ENCODE measurements at regions not wholly inside any gene's neighbourhood (a gene's known extent, or its start where the extent isn't known, plus 50 kb on each side); places are given as distances from the start of the nearest gene placed in this dataset.

DNA sequence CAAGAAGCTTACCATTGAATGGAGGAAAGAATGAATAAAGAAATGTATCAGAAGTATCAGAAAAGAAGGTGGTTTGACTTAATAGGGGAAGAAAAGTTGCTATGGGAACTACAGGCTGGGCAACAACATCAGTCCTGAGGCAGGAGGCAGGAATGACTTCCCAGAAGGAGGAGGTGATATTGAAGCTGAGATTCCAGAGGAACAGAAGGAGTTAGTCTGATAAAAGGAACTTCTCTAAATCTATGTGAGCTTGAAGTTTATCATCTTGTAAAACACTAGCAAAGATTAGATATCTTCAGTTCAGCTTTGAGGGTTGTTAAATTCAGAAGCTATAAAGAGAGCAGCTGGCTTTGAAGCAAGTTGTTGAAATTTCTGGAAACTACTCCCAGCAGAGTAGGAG is 213.3 kb upstream of the THRB start:
- TF ChIP-seq CTCF (conservative IDR thresholded peaks at IDR 0.05; ENCODE audit: low read depth): no peak
- ChIA-PET POLR2A (ENCODE audit: low non-redundant PET) (no interaction called here), CTCF (no interaction called here)
- DNase-seq (ENCODE audit: low spot score): no peak
- H3K27ac ChIP-seq: no peak overlapping the region

DNA sequence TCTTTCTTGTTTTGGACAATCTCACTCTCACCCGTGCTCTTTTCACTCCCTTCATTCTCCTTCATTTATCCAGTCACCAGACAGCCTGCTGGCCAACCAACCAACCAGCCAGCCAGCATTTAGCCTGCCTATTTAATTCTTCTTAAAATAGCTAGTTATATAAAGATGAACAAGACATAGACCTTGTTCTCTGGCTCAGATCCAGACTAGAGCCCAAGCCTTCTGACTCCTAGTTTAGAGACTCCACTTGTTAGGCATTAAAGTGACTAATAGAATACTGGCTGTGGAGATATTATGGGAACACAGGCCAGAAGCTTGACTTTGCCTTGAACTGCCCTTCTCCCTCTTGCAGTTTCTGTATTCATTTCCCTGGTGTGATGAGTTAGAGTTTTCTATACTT is 215.3 kb upstream of the THRB start:
- H3K27ac ChIP-seq: no peak overlapping the region
- CTCF ChIA-PET: no interaction called here
- POLR2A ChIA-PET (ENCODE audit: low non-redundant PET): no interaction called here
- DNase-seq (ENCODE audit: low spot score): no peak
- TF ChIP-seq CTCF (conservative IDR thresholded peaks at IDR 0.05; ENCODE audit: low read depth): no peak

GRCh38 chr3:24713516-24713915 is 218.9 kb upstream of the THRB start:
- ChIA-PET CTCF (no interaction called here), POLR2A (ENCODE audit: low non-redundant PET) (no interaction called here)
- no peak for TF ChIP-seq CTCF (conservative IDR thresholded peaks at IDR 0.05; ENCODE audit: low read depth)
- no peak overlapping the region for H3K27ac ChIP-seq
- DNase-seq (ENCODE audit: low spot score): no peak

DNA sequence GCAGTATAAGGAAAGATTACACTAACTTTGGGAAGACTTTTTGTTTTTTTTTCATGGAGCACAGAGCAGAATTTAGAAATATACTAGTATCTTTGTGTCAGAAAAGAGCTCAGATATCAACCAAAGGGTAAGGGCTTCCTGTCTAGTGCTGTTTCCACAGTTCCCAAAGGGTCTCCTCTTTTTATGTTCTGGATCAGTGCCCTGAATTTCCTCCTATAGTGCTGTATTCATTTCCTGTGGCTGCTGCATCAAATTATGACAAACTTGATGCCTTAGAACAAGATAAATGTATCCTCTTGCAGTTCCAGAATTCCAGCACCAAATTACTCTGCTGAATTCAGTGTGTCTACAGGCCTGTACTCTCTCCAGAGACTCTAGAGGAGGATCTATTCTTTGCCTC is 219.8 kb upstream of the THRB start:
- no peak overlapping the region for H3K27ac ChIP-seq
- no peak for DNase-seq (ENCODE audit: low spot score)
- no peak for TF ChIP-seq CTCF (conservative IDR thresholded peaks at IDR 0.05; ENCODE audit: low read depth)
- ChIA-PET CTCF (no interaction called here), POLR2A (ENCODE audit: low non-redundant PET) (no interaction called here)

- H3K27ac ChIP-seq: no peak overlapping the region
- ChIA-PET CTCF (interaction anchor here (0.6 kb wide), 1 partner anchor 748 kb away, joined by 4 read pairs; no protein-coding TSS in a partner anchor), POLR2A (ENCODE audit: low non-redundant PET) (no interaction called here)
- no peak for TF ChIP-seq CTCF (conservative IDR thresholded peaks at IDR 0.05; ENCODE audit: low read depth)
- DNase-seq (ENCODE audit: low spot score): no peak
These were observed 220.6 kb upstream of the THRB start for GRCh38 chr3:24715171-24715792.

DNA sequence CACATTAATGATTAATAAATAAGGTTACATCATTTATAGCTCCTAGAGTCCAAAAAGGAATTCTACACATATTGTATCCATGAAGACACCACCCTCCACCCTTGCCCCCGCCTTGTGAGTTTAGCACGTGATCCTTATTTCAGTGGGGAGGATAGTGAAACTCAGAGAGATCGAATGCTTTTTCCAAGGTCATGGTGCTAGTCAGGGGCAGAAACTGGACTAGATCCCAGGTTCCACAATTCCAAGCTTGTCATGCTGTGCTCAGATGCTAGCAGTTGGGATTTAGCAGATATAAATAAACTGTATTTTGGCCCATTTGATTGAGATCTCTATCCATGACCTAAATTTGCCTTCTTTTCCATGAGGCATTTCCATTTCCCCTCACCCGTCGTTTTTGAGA is 227.4 kb upstream of the THRB start:
- TF ChIP-seq CTCF (conservative IDR thresholded peaks at IDR 0.05; ENCODE audit: low read depth): no peak
- ChIA-PET POLR2A (ENCODE audit: low non-redundant PET) (no interaction called here), CTCF (no interaction called here)
- no peak overlapping the region for H3K27ac ChIP-seq
- DNase-seq (ENCODE audit: low spot score): no peak

All from RWPE1 (cell line).